ENCODE measurements at regions not wholly inside any gene's neighbourhood (a gene's known extent, or its start where the extent isn't known, plus 50 kb on each side); places are given as distances from the start of the nearest gene placed in this dataset.
"Not testable (repeated sequence)": the region's sequence is repeated elsewhere in the genome, so short reads cannot be mapped to it uniquely, and the experiment has no call there.

DNA sequence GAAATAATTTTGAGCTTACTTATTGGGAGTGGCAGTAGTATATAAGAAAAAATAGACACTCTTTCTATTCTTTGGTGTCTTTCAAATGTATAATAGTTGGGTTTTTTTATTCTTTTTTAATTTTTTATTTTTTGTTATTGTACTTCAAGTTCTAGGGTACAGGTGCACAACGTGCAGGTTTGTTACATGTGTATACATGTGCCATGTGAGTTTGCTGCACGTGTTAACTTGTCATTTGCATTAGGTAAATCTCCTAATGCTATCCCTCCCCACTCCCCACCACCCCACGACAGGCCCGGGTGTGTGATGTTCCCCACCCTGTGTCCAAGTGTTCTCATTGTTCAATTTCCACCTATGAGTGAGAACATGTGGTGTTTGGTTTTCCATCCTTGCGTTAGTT, 1552.4 kb upstream of the B3GALT2 start:
- not testable (repeated sequence) for H3K4me3 ChIP-seq (ENCODE audit: low read length); DNase-seq (ENCODE audit: low read depth, low spot score); H3K27ac ChIP-seq (ENCODE audit: low read length); H3K36me3 ChIP-seq (ENCODE audit: control insufficient read depth, insufficient read depth, low read length); H3K27me3 ChIP-seq (ENCODE audit: control insufficient read depth, insufficient read depth, low read length); H3K4me1 ChIP-seq (ENCODE audit: control insufficient read depth, insufficient read depth, low read length); H3K9me3 ChIP-seq (ENCODE audit: control insufficient read depth, insufficient read depth, low read length)
- WGBS (ENCODE audit: insufficient coverage, insufficient read length): no CpG with 5 or more reads among the region's 5 CpGs

DNA sequence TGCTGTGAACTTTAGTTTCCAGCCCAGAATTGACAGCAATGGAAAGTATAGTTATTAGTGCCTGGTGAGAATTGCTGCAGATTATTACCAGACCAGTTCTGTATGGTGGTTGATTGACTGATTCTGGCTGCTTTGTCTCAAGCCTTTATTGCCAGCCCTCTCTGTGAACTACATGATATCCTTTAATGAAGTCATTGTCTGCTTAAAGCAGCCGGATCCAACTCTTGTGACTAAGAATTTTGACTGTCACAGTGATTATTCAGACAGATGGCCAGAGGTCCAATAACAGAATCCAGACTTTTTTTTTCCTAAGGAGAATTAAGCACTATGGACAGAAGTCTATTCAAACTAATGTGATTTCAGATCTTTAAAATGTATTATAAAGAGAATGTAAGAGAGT, 1548.6 kb upstream of the B3GALT2 start:
- H3K27me3 ChIP-seq (ENCODE audit: control insufficient read depth, insufficient read depth, low read length): no peaks in the 10 kb centered on the region
- no peaks in the 10 kb centered on the region for H3K36me3 ChIP-seq (ENCODE audit: control insufficient read depth, insufficient read depth, low read length)
- no peaks in the 10 kb centered on the region for H3K4me1 ChIP-seq (ENCODE audit: control insufficient read depth, insufficient read depth, low read length)
- no peak overlapping the region for H3K4me3 ChIP-seq (ENCODE audit: low read length)
- no CpG with 5 or more reads among the region's 1 CpG for WGBS (ENCODE audit: insufficient coverage, insufficient read length)
- no peaks in the 10 kb centered on the region for H3K9me3 ChIP-seq (ENCODE audit: control insufficient read depth, insufficient read depth, low read length)
- no peak overlapping the region for H3K27ac ChIP-seq (ENCODE audit: low read length)
- DNase-seq (ENCODE audit: low read depth, low spot score): no peak

DNA sequence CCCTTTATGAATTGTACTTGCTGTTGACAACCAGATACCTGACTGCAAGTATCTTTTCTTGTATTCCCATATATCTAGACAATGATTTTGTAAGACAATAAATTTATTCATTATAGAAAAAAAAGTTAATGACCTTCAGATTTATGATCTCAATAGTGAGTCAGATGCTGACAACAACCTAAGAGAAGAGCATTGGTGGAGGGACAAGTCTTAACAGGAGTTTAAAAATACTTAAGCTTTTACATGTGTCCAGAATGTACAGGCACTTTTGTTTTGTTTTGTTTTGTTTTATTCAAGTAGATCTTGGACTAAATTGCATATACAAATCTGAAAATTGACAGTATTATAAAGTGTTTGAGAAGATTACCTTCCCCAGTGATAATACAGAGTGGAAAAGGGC, 1544.6 kb upstream of the B3GALT2 start:
- Histone ChIP-seq H3K4me1 (ENCODE audit: control insufficient read depth, insufficient read depth, low read length) (no peaks in the 10 kb centered on the region), H3K9me3 (ENCODE audit: control insufficient read depth, insufficient read depth, low read length) (no peaks in the 10 kb centered on the region), H3K4me3 (ENCODE audit: low read length) (no peak overlapping the region), H3K27ac (ENCODE audit: low read length) (no peak overlapping the region), H3K27me3 (ENCODE audit: control insufficient read depth, insufficient read depth, low read length) (no peaks in the 10 kb centered on the region), H3K36me3 (ENCODE audit: control insufficient read depth, insufficient read depth, low read length) (no peaks in the 10 kb centered on the region)
- DNase-seq (ENCODE audit: low read depth, low spot score): no peak

DNA sequence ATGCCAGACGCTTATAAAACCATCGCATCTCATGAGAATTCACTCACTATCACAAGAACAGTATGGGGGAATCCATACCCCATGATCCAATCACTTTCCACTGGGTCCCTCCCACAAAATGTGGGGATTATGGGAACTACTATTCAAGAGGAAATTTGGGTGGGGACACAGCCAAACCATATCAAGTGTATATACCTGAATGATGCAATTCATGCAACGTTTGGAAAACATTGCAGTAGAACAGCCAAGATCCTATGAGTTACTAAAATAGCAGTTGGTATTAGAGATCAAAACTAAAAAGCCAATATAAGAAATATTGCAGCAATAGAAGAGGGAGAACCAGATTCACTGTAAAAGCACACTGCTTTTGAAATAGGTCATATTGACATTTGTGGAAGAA, 1543.9 kb upstream of the B3GALT2 start:
- DNase-seq (ENCODE audit: low read depth, low spot score): no peak
- Histone ChIP-seq H3K4me1 (ENCODE audit: control insufficient read depth, insufficient read depth, low read length) (no peaks in the 10 kb centered on the region), H3K4me3 (ENCODE audit: low read length) (no peak overlapping the region), H3K27ac (ENCODE audit: low read length) (no peak overlapping the region), H3K27me3 (ENCODE audit: control insufficient read depth, insufficient read depth, low read length) (no peaks in the 10 kb centered on the region), H3K36me3 (ENCODE audit: control insufficient read depth, insufficient read depth, low read length) (no peaks in the 10 kb centered on the region), H3K9me3 (ENCODE audit: control insufficient read depth, insufficient read depth, low read length) (no peaks in the 10 kb centered on the region)
- no CpG with 5 or more reads among the region's 3 CpGs for WGBS (ENCODE audit: insufficient coverage, insufficient read length)

DNA sequence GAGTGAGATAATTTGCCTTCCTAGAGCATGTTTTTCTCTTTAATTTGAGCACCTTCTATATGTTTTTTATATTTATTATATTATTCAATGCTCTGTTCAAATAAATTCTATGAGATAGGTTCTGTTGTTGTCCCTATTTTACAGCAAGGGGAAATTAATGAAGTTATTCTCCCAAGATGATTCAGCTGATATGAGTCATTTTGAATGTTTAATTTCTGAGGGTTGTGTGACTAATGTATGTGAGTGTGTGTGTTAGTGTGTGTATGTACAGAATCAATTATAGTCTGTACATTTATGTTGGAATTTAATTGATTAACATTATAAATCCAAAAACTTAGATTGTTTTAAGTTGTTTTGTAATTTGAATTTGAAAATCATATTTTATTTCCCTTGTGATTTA, 1536.7 kb upstream of the B3GALT2 start:
- Histone ChIP-seq H3K27me3 (ENCODE audit: control insufficient read depth, insufficient read depth, low read length) (no peaks in the 10 kb centered on the region), H3K4me1 (ENCODE audit: control insufficient read depth, insufficient read depth, low read length) (no peaks in the 10 kb centered on the region), H3K27ac (ENCODE audit: low read length) (no peak overlapping the region), H3K36me3 (ENCODE audit: control insufficient read depth, insufficient read depth, low read length) (no peaks in the 10 kb centered on the region), H3K9me3 (ENCODE audit: control insufficient read depth, insufficient read depth, low read length) (no peaks in the 10 kb centered on the region), H3K4me3 (ENCODE audit: low read length) (no peak overlapping the region)
- DNase-seq (ENCODE audit: low read depth, low spot score): no peak

DNA sequence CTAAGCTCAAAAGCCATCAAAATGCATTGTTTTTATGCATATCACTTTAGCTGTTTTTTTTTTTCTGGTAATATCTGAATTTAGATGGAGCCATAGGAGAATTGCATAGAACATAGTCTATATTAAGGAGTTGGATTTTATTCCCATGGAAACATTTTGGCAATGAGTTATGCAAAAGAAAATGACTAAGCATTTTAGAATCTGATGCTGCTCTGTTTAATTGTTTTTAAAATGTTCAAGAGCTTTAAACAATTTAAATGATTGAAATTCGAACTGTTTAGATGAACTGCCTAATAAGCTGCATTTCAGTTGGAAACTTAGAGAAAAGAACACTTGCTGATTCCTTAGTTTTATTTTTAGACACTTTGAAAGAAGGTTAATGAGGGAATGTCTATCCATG, 1531.5 kb upstream of the B3GALT2 start:
- Histone ChIP-seq H3K36me3 (ENCODE audit: control insufficient read depth, insufficient read depth, low read length) (no peaks in the 10 kb centered on the region), H3K27me3 (ENCODE audit: control insufficient read depth, insufficient read depth, low read length) (no peaks in the 10 kb centered on the region), H3K27ac (ENCODE audit: low read length) (no peak overlapping the region), H3K4me3 (ENCODE audit: low read length) (no peak overlapping the region), H3K9me3 (ENCODE audit: control insufficient read depth, insufficient read depth, low read length) (no peaks in the 10 kb centered on the region), H3K4me1 (ENCODE audit: control insufficient read depth, insufficient read depth, low read length) (no peaks in the 10 kb centered on the region)
- WGBS (ENCODE audit: insufficient coverage, insufficient read length): no CpG with 5 or more reads among the region's 1 CpG
- DNase-seq (ENCODE audit: low read depth, low spot score): no peak

DNA sequence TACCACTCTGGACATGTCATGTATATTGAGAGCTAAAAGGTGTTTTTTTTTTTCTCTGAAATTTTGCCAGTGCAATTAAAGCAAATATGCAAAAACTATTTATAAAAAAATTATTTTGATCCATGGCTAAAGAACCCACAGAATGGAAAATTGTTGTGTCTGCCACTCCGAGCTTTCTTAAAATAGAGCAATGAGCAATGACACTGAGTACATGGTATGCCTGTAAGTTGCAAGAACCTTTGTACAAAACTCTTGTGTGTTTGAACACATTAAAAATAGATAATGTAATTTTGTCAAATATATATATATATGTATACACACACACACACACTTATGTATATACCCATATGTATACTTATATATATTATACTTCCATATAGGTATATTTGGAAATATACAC, 1530.9 kb upstream of the B3GALT2 start:
- no peak for DNase-seq (ENCODE audit: low read depth, low spot score)
- Histone ChIP-seq H3K27ac (ENCODE audit: low read length) (no peak overlapping the region), H3K4me3 (ENCODE audit: low read length) (no peak overlapping the region), H3K4me1 (ENCODE audit: control insufficient read depth, insufficient read depth, low read length) (no peaks in the 10 kb centered on the region), H3K27me3 (ENCODE audit: control insufficient read depth, insufficient read depth, low read length) (no peaks in the 10 kb centered on the region), H3K36me3 (ENCODE audit: control insufficient read depth, insufficient read depth, low read length) (no peaks in the 10 kb centered on the region), H3K9me3 (ENCODE audit: control insufficient read depth, insufficient read depth, low read length) (no peaks in the 10 kb centered on the region)
- no CpG with 5 or more reads among the region's 1 CpG for WGBS (ENCODE audit: insufficient coverage, insufficient read length)

DNA sequence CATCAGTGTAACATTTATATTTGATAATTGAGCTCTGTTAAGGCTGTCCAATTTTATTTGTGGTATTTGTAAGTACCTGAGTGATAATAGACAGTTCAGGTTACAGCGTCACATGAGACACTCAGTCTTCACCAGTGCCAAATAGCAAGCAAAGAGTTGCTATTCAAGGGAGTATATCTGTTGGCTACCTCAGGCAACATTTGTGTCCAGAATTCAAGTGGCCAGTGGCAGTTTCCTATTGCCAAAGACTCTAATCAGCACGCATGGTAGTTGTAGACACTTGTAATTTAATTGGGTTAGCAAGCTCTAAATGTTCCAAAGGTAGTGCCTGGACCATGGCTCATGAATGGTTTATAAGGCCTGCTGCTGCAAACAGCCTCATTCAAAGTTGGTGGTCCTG, 1524.3 kb upstream of the B3GALT2 start:
- Histone ChIP-seq H3K36me3 (ENCODE audit: control insufficient read depth, insufficient read depth, low read length) (no peaks in the 10 kb centered on the region), H3K27me3 (ENCODE audit: control insufficient read depth, insufficient read depth, low read length) (no peaks in the 10 kb centered on the region), H3K4me3 (ENCODE audit: low read length) (no peak overlapping the region), H3K9me3 (ENCODE audit: control insufficient read depth, insufficient read depth, low read length) (no peaks in the 10 kb centered on the region), H3K4me1 (ENCODE audit: control insufficient read depth, insufficient read depth, low read length) (no peaks in the 10 kb centered on the region), H3K27ac (ENCODE audit: low read length) (no peak overlapping the region)
- WGBS (ENCODE audit: insufficient coverage, insufficient read length): no CpG with 5 or more reads among the region's 2 CpGs
- DNase-seq (ENCODE audit: low read depth, low spot score): no peak

DNA sequence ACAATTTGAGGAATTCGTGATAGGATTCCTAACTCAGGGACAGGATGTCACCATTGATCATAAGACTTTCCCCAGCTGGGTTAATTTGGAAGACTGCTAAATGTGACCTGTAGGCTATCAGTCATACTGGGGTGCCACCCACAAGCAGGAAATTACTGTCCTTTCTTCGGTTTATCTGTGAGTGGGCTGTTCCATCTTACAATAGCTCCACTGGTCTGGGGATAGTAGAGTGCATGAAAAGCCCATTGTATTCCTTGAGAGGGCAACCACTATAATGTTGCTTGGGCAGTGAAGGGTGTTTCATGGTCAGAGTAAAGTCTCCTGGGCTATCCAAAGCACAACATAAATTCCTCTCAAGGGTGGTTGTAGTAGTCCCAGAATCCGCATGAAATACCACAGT, 1523.0 kb upstream of the B3GALT2 start:
- no CpG with 5 or more reads among the region's 3 CpGs for WGBS (ENCODE audit: insufficient coverage, insufficient read length)
- no peak overlapping the region for H3K27ac ChIP-seq (ENCODE audit: low read length)
- H3K36me3 ChIP-seq (ENCODE audit: control insufficient read depth, insufficient read depth, low read length): no peaks in the 10 kb centered on the region
- H3K4me1 ChIP-seq (ENCODE audit: control insufficient read depth, insufficient read depth, low read length): no peaks in the 10 kb centered on the region
- H3K27me3 ChIP-seq (ENCODE audit: control insufficient read depth, insufficient read depth, low read length): no peaks in the 10 kb centered on the region
- no peak for DNase-seq (ENCODE audit: low read depth, low spot score)
- H3K4me3 ChIP-seq (ENCODE audit: low read length): no peak overlapping the region
- H3K9me3 ChIP-seq (ENCODE audit: control insufficient read depth, insufficient read depth, low read length): no peaks in the 10 kb centered on the region

DNA sequence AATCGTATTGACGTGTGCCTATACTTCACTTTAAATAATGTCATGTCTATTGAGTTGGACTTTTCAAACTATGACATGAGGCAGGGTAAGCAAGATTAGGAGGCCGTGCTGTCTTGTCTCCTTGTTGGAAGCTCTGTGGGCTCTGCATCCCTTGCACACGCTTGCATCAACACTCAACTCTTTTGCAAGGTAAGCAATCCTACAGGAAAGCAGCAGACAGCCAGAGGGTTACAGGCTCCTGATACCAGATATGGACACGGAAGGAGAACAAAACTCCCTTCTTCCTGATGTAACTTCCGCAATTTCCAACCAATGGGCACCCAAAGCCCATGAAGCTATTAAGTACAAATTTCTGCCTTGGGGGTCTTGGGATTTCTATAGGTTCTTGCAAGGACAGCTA, 1520.7 kb upstream of the B3GALT2 start:
- DNase-seq (ENCODE audit: low read depth, low spot score): no peak
- Histone ChIP-seq H3K27ac (ENCODE audit: low read length) (no peak overlapping the region), H3K4me1 (ENCODE audit: control insufficient read depth, insufficient read depth, low read length) (no peaks in the 10 kb centered on the region), H3K36me3 (ENCODE audit: control insufficient read depth, insufficient read depth, low read length) (no peaks in the 10 kb centered on the region), H3K4me3 (ENCODE audit: low read length) (no peak overlapping the region), H3K27me3 (ENCODE audit: control insufficient read depth, insufficient read depth, low read length) (no peaks in the 10 kb centered on the region), H3K9me3 (ENCODE audit: control insufficient read depth, insufficient read depth, low read length) (no peaks in the 10 kb centered on the region)
- WGBS (ENCODE audit: insufficient coverage, insufficient read length): no CpG with 5 or more reads among the region's 6 CpGs

DNA sequence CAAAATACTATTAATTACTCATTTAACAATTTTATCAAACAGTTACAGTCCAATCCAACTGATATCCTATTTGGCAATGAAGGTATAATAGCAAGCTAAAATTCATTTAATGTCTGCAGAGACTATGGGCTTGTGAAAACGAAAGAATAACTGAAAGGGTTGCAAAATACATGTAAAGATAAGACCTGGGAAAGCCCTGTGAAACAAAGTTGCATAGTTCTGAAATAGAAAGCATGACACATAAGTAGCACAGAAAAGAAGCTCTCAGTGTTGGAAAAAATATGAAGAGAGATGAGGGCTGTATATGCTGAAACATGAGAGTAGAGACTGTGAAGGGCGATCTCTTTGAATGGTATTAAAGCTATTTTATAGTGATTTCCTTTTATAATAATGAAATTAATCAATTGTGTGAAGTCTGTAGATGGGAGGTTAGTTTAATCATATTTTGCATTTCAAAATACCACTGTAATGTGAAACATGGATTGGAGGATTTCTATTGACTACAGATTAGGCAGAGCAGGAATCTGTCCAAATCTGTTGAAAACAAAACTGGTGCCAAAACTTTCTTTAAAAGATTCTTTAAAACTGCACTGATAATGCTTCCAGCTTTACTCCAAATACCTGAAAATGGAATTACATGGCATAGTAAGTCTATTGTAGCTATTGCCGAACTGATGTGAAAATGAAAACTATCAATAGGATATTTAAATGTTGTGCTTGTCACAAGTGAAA, 1518.9 kb upstream of the B3GALT2 start:
- no CpG with 5 or more reads among the region's 3 CpGs for WGBS (ENCODE audit: insufficient coverage, insufficient read length)
- no peak for DNase-seq (ENCODE audit: low read depth, low spot score)
- H3K27me3 ChIP-seq (ENCODE audit: control insufficient read depth, insufficient read depth, low read length): no peaks in the 10 kb centered on the region
- H3K36me3 ChIP-seq (ENCODE audit: control insufficient read depth, insufficient read depth, low read length): no peaks in the 10 kb centered on the region
- no peaks in the 10 kb centered on the region for H3K9me3 ChIP-seq (ENCODE audit: control insufficient read depth, insufficient read depth, low read length)
- H3K4me3 ChIP-seq (ENCODE audit: low read length): no peak overlapping the region
- H3K4me1 ChIP-seq (ENCODE audit: control insufficient read depth, insufficient read depth, low read length): no peaks in the 10 kb centered on the region
- no peak overlapping the region for H3K27ac ChIP-seq (ENCODE audit: low read length)

Data from iPS DF 6.9 (cell line).